PC-9 (cell line): ENCODE measurements at regions not wholly inside any gene's neighbourhood (a gene's known extent, or its start where the extent isn't known, plus 50 kb on each side); places are given as distances from the start of the nearest gene placed in this dataset.

ENCODE experiments used
- CTCF ChIP-seq: fragments of 200-600 bp; sonication (generic); conservative IDR thresholded peaks from 2 replicates; pipeline ENCODE4 v1.6.1; 2017; ENCODE audit warnings: mixed run types, antibody characterized with exemption, mild to moderate bottlenecking, moderate library complexity
- EZH2 ChIP-seq: fragments of 200-600 bp; sonication (generic); IDR thresholded peaks from 2 replicates; pipeline ENCODE4 v1.8.0; 2017; ENCODE audit warnings: antibody characterized with exemption, low read depth

DNA sequence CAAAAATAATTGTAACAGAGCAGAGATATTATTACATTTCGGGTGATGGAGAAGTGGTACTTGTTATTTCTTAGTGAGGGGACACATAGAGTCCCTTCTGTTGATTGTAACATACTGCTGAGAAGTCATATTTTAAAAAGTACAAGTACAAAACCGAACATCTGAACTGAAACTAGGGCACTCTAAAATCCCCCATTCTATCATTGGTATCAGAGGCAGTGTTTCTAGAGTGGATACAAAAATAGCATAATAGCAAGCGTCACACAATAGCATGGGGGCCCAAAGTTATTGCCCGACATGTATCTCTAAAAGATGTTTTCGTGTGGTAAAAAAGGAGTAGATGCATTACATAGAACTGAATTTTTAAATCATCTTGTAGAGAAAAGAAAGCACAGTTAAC, 502.1 kb upstream of the SLC10A2 start:
- no peak for TF ChIP-seq CTCF
- TF ChIP-seq EZH2 = no peak
